Fibroblast of lung (primary cell): ENCODE measurements at regions not wholly inside any gene's neighbourhood (a gene's known extent, or its start where the extent isn't known, plus 50 kb on each side); places are given as distances from the start of the nearest gene placed in this dataset.

ENCODE experiments used
- DNase-seq, 2 donors: peaks; one replicate each; pipeline versions ENCODE4 v3.0.0 to v3.0.0-alpha.2; 2010; ENCODE audit warnings: low read depth in 2 of 2
- H2AFZ ChIP-seq: 2 replicates; pipeline ENCODE4 v1.5.1; 2012; ENCODE audit warnings: low read length, control low read depth, inconsistent platforms
- H3K27ac ChIP-seq: 2 replicates; pipeline ENCODE4 v1.5.1; 2011; ENCODE audit warnings: low read length, control low read depth; ENCODE audit not compliant: insufficient read depth
- H3K27me3 ChIP-seq: 2 replicates; pipeline ENCODE4 v1.5.1; 2011; ENCODE audit warnings: mild to moderate bottlenecking, low read length; ENCODE audit not compliant: control insufficient read depth, insufficient read depth
- H3K36me3 ChIP-seq: 2 replicates; pipeline ENCODE4 v1.5.1; 2011; ENCODE audit warnings: low read length; ENCODE audit not compliant: control insufficient read depth, insufficient read depth
- H3K4me1 ChIP-seq: 2 replicates; pipeline ENCODE4 v1.5.1; 2011; ENCODE audit warnings: low read length; ENCODE audit not compliant: control insufficient read depth, insufficient read depth; ENCODE audit errors: extremely low read depth
- H3K4me2 ChIP-seq: 2 replicates; pipeline ENCODE4 v1.5.1; 2011; ENCODE audit warnings: low read length, control low read depth; ENCODE audit not compliant: insufficient read depth; ENCODE audit errors: extremely low read depth
- H3K4me3 ChIP-seq, 4 experiments: fragments of 200-600 bp in 1 of 4; sonication (generic) in 1 of 4; replicated peaks in 1 of 4; 2 replicates each; pipeline ENCODE4 v1.5.1; 2011 to 2016; ENCODE audit warnings: low read length in 4 of 4, low read depth in 3 of 4, mild to moderate bottlenecking in 3 of 4, control low read depth in 2 of 4, inconsistent platforms in 1 of 4, mixed read lengths in 1 of 4; ENCODE audit not compliant: insufficient read depth in 1 of 4; ENCODE audit errors: control extremely low read depth in 1 of 4
- H3K79me2 ChIP-seq: 2 replicates; pipeline ENCODE4 v1.5.1; 2012; ENCODE audit warnings: mild to moderate bottlenecking, low read length, inconsistent platforms; ENCODE audit not compliant: control insufficient read depth, insufficient read depth
- H3K9ac ChIP-seq: 2 replicates; pipeline ENCODE4 v1.5.1; 2011; ENCODE audit warnings: mild to moderate bottlenecking, low read length, control low read depth; ENCODE audit not compliant: insufficient read depth
- H3K9me3 ChIP-seq: 2 replicates; pipeline ENCODE4 v1.5.1; 2012; ENCODE audit warnings: low read depth, low read length; ENCODE audit not compliant: control insufficient read depth, insufficient read depth
- H4K20me1 ChIP-seq: 2 replicates; pipeline ENCODE4 v1.5.1; 2011; ENCODE audit warnings: low read length; ENCODE audit not compliant: control insufficient read depth, insufficient read depth; ENCODE audit errors: extremely low read depth
- EZH2 ChIP-seq: IDR thresholded peaks from 2 replicates; pipeline ENCODE4 v1.5.1; 2012; ENCODE audit warnings: low read length, control low read depth, mild to moderate bottlenecking; ENCODE audit errors: missing control alignments
- TF ChIP-seq, protein P1 (sequence below), 2 donors: IDR thresholded peaks in 1 of 2; conservative IDR thresholded peaks in 1 of 2; 1 replicate in 1 of 2; 2 replicates in 1 of 2; pipeline ENCODE4 v1.5.1; 2011 to 2012; ENCODE audit warnings: low read length in 2 of 2, control low read depth in 1 of 2, inconsistent platforms in 1 of 2, low read depth in 1 of 2, mild to moderate bottlenecking in 1 of 2

GRCh38 chr11:81744336-81745116, 989.1 kb downstream of the FAM181B start:
- Histone ChIP-seq H3K27me3 (no peaks in the 10 kb centered on the region), H3K27ac (no peak overlapping the region), H3K4me2 (no peak overlapping the region), H3K4me3 (no peak overlapping the region), H4K20me1 (no peaks in the 10 kb centered on the region), H3K4me1 (no peaks in the 10 kb centered on the region), H3K9ac (no peak overlapping the region), H3K36me3 (no peaks in the 10 kb centered on the region), H2AFZ (no peak overlapping the region), H3K9me3 (no peaks in the 10 kb centered on the region), H3K79me2 (no peaks in the 10 kb centered on the region)
- TF ChIP-seq, protein P1, sequence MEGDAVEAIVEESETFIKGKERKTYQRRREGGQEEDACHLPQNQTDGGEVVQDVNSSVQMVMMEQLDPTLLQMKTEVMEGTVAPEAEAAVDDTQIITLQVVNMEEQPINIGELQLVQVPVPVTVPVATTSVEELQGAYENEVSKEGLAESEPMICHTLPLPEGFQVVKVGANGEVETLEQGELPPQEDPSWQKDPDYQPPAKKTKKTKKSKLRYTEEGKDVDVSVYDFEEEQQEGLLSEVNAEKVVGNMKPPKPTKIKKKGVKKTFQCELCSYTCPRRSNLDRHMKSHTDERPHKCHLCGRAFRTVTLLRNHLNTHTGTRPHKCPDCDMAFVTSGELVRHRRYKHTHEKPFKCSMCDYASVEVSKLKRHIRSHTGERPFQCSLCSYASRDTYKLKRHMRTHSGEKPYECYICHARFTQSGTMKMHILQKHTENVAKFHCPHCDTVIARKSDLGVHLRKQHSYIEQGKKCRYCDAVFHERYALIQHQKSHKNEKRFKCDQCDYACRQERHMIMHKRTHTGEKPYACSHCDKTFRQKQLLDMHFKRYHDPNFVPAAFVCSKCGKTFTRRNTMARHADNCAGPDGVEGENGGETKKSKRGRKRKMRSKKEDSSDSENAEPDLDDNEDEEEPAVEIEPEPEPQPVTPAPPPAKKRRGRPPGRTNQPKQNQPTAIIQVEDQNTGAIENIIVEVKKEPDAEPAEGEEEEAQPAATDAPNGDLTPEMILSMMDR (conservative IDR thresholded peaks at IDR 0.05 in 1 of 2, IDR thresholded peaks at IDR 0.05 in 1 of 2; ENCODE audit: low read depth in 1 of 2, low read length in 2 of 2): no peak
- TF ChIP-seq EZH2: no peak
- DNase-seq: no peak

- Histone ChIP-seq H3K9ac (no peak overlapping the region), H3K27me3 (no peaks in the 10 kb centered on the region), H3K27ac (no peak overlapping the region), H3K4me2 (no peak overlapping the region), H3K4me1 (no peaks in the 10 kb centered on the region), H3K79me2 (no peaks in the 10 kb centered on the region), H3K36me3 (no peaks in the 10 kb centered on the region), H4K20me1 (no peaks in the 10 kb centered on the region), H2AFZ (no peak overlapping the region), H3K9me3 (no peaks in the 10 kb centered on the region), H3K4me3 (no peak overlapping the region)
- peak; percentile 34 to 54 for DNase-seq
- TF ChIP-seq, protein P1 (conservative IDR thresholded peaks at IDR 0.05 in 1 of 2, IDR thresholded peaks at IDR 0.05 in 1 of 2; ENCODE audit: low read depth in 1 of 2, low read length in 2 of 2): no peak
- TF ChIP-seq EZH2: no peak
Measured at GRCh38 chr11:81725701-81726100, 1008.0 kb downstream of the FAM181B start.

GRCh38 chr11:81717695-81718094, 1016.0 kb downstream of the FAM181B start:
- H2AFZ ChIP-seq: no peak overlapping the region
- H3K9ac ChIP-seq: no peak overlapping the region
- no peak for DNase-seq
- H3K27ac ChIP-seq: no peak overlapping the region
- no peaks in the 10 kb centered on the region for H3K9me3 ChIP-seq
- no peaks in the 10 kb centered on the region for H3K36me3 ChIP-seq
- TF ChIP-seq, protein P1 (conservative IDR thresholded peaks at IDR 0.05 in 1 of 2, IDR thresholded peaks at IDR 0.05 in 1 of 2; ENCODE audit: low read depth in 1 of 2, low read length in 2 of 2): no peak
- TF ChIP-seq EZH2: no peak
- H3K79me2 ChIP-seq: no peaks in the 10 kb centered on the region
- no peak overlapping the region for H3K4me3 ChIP-seq
- H3K27me3 ChIP-seq: no peaks in the 10 kb centered on the region
- H3K4me2 ChIP-seq: no peak overlapping the region
- H3K4me1 ChIP-seq: no peaks in the 10 kb centered on the region
- no peaks in the 10 kb centered on the region for H4K20me1 ChIP-seq
